HG03354 (cell line): ENCODE measurements at regions not wholly inside any gene's neighbourhood (a gene's known extent, or its start where the extent isn't known, plus 50 kb on each side); places are given as distances from the start of the nearest gene placed in this dataset.

ENCODE experiments used
- ATAC-seq: cut with Tn5 transposase; IDR thresholded peaks from one replicate; pipeline ENCODE4 v1.9.1; 2021; ENCODE audit warnings: mild to moderate bottlenecking; ENCODE audit not compliant: unreplicated experiment, poor library complexity, severe bottlenecking

DNA sequence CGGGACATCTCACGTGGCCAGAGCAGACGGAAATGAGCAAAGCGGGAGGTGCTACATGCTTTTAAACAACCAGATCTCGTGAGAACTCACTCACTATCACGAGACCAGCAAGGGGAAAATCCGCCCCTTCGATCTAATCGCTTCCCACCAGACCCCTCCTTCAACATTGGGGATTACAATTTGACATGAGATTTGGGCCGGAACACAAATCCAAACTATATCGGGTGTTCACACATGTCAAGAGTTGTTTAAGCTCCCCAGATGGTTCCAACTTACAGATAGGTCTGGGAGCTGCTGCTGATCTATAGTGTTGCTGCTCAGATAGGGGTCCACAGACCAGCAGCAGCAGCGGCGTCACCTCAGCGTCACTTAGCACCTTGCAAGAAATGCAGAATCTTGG, 194.9 kb downstream of the GPAM start:
- no peak for ATAC-seq

DNA sequence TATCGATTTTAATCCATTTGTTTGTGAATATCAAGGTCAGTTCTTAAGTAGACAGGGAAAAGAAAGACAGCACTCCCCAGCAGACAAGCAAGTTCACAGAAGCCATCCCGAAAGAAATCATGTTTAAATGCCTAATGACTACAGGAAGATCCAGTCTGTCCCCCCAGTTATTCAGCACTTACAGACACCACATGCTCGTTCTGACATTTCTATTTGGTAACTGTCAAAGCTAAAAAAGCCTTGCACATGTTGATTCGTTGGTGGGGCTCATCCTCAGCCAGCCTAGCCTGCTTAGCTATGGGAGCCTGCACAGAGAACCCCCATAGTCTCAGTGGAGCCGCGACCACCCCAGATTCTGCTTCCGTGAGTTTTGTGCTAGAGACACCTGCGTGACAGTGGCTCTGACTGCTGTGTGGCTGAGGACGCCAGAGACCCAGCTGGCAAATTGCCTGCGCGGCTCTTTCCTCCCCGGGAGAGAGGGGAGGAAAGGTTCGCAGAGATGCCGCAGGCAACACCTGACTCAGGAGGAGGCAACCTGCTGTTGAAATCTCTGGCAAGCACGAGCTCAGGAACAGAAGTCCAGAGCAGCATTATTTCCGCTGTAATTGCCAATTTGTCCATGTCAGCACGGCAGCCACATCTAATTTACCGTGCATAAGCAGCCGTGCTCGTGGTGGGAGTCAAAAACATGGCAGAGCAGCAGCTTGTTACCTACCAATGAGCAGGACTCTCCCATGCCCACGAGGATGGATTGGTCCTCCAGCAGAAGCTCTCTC, 194.2 kb downstream of the GPAM start:
- ATAC-seq: no peak

DNA sequence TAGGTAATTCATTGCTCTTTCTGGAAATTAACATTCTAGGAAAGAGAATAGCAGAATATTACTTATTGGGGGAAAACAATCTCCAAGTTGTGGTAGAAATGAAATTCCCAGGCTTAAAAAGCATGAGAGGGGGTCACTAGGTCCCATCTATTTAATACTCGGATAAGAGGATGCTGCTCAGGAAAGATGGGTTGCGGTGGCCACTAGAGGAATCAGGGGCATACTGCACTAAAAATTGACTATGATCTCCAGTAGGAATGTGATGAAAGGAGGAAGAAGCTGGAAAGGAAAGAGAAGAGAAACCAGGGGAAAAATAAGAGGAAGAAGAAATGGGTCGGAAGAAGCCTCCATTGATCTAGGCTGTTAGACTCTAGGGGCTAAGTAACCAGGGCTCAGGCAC, 192.8 kb downstream of the GPAM start:
- ATAC-seq: no peak

DNA sequence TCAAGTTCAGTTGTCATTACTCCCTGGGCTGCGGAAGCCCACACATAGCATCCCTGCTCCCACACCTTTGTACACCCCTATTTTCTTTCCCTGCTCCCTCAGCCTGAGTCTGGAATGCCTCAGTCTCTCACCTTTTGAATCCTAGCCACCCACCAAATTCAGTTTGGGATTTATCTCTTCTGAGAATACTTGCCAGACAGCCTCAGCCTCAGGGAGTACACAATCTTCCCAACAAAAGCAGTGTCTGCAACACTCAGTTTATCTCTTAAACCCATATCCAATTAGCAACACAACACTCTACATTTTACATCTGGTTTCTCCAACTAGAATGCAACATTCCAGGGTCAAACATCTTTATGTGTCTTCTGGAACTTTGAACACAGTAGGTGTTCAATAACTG, 190.2 kb downstream of the GPAM start:
- ATAC-seq: no peak

DNA sequence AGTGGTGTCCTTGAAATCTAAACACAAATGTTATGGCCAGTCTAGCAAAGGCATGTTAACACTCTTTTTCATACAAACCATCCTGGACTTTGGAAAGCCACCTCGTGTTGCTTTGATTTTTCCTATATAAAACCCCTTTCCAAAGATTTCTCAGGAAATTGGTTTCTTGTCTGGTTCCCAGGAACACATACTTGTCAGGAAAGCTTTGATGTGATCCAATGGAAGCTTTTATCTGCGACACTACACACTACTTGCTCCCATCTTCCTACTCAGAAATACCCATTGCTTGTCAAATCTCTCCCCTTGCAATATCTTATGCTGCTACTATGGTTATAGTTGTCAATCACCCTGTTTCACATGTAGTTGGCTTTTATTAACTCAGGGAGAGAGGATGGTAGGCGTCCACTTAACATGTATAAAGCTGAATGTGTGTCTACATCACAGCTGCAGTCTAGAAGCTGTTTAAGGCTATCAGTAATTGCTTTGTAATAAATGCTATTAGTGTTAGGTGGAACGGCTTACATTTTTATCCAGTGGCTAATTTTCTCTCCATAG, 189.6 kb downstream of the GPAM start:
- ATAC-seq: no peak

DNA sequence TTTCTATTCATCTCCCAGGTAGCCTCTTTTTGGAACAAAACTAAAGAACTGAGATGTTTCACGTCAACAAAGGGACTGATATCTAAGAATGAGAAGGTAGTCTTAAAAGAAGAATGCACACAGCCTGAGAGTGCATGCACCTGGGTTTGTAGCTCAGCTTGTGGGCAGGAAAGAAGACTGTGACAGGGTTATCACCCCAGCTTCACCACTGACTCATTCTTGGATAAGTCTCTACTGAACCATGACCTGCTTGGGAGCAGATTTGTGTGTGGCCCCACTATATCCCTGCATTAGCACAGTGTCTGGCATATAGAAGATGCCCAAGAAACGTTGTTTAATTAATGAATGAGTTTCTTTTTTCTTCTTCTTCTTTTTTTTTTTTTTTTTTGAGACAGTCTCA, 187.5 kb downstream of the GPAM start:
- peak; percentile 99 for ATAC-seq

DNA sequence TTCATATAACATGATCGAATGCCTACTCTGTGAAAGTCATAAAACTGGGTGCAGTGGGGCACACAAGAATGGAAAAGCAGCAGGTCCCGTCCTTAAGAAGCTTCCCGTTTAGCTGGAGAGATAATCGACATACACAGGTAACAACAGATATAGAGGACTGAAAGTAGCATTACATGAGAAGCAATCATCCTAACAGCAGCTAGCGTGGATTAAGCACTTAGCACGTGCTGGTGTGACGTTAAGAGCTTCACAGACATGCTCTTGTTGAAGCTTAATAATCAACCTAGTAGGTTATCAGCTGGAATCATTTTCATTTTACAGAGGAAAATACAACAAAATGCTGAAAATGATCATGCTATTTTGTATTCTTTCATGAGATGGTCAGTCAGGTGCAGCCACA, 184.8 kb downstream of the GPAM start:
- no peak for ATAC-seq

DNA sequence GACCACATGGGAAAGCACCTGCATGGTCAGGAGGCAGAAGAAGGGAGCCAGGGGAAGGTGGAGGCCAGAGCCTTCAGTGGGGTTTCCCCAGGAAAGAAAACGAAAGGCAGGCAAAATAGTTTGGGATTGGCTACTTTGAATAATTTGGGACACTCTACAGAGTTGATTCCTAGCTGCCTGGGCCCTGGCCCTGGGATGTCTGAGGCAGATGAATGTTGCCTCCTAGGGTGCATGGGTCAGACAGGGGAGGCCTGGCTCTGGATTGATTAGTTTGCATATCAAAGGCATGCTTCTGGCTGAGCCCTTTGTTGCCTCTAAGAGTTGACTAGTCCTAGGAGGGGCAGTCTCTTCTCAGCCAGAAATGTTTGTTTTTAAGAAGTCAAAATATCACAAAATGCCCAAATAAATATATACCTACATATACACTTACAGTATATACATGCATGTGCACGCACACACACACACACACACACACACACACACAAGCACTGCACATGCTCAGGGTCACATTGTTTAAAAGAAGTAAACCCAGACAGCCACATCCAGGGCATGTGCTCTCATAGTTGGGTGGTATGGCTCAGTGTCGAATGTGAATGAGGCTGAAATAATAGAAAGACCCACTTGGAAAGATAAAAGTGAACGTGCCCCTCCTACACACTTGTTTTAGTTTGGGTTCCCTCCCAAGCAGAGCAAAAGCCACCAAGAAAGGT, 184.2 kb downstream of the GPAM start:
- ATAC-seq: no peak

DNA sequence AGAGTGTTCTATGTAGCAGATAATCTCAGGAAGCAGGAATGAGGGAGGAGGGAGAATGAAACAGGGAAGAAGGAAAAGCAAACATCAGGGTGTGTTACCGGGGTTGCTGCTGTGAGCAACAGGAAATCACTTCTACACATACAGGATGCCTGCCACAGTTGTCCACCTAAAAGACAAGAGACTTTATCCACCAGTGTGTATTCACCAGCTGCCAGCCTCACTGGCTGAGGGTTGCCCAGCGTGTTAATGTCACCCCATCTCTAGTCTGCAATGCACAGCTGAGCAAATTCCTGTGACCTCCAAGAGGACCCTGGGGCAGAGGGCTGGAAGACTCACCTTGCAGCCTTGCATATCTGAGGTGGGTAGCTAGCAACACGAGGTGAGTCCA, 183.7 kb downstream of the GPAM start:
- ATAC-seq: no peak

DNA sequence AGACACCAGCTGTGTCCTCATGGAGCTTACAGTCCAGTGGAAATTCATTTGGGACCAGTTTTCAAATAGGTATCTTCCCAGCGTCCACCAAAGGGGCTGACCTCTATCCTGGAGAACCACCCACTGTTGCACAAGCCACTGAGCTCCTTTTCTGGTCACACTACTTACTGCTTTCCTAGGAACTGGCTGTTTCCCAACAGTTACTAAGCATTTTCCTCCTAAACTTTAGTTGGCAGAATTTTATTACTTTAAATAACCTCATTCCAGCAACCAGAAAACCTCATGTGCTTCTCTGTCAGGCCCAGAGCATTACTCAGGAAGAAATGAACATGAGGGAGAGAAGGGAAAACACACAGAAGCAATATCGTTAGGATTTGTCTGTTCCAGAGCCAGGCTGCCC, 183.1 kb downstream of the GPAM start:
- no peak for ATAC-seq

DNA sequence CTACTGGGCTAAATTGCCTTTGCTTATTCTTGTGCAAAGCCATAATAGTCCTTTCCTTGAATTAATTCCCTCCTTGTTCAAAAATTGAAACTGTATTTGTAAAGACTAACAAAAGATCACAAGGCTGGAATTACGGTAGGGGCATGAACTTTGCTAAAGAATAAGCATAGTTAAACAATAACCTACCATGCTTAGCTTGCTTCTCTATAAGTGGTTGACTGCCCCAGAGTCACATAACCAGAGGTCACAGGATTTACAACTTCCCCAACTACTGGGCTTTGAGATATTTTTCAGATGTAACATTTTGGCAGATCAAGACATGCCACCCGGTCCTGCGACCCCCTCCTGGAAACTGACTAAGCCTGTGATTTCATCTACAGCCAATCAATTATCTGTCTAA, 181.4 kb downstream of the GPAM start:
- no peak for ATAC-seq

DNA sequence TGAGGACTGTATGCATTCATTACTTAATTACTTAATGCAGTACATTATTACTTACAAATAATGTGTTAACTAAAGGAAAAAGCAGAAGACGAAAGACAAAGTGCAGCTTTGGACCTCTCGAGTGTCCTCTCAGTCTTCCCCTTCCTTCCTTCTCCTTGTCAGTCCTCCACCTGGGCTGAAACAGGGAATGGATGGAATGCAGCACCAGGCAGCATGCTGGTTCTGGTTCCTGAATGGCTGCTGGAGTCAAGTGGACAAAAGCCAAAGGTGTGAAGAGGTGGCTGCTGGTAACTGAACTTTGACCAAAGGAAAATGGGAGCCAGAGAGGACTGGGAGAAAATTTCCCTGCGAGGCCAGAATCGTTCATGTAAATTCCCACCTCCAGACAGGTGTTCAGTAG, 179.5 kb downstream of the GPAM start:
- no peak for ATAC-seq

DNA sequence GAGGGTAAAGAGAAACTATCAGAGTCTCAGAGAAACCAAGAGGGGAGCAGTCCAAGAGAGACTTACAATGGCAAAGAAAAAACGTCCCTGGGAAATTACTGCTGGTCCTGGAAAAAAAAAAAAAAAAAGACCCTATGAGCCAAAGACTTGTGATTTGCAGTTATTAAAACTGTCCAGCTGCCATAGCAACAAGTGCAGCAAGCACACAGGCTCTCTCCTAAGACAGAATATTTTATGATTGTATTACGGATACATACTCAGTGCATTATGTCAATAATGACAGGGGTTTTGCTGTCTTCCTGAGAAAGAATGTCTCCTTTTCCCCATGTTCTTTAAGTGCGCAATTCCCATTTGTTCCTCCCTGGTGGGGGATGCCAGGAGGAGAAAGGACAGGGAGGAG, 178.5 kb downstream of the GPAM start:
- no peak for ATAC-seq

DNA sequence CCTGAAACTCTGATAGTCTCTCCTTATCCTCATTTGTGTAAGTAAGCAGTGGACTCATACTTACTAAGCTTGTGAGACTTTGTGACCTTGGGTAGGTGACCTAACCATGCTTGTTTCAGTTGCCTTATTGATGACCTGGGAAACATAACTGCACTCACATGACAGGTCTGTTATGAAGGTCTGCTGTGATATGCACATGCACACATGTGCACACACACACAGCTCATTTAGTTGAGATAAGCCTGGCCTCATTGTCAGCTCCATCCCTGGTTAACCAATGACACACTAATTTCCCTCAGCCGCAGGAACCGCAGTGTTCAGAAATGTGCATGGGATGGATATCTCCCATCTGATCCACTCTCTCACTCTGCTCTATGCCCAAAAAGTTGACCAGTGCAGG, 177.2 kb downstream of the GPAM start:
- ATAC-seq: no peak

DNA sequence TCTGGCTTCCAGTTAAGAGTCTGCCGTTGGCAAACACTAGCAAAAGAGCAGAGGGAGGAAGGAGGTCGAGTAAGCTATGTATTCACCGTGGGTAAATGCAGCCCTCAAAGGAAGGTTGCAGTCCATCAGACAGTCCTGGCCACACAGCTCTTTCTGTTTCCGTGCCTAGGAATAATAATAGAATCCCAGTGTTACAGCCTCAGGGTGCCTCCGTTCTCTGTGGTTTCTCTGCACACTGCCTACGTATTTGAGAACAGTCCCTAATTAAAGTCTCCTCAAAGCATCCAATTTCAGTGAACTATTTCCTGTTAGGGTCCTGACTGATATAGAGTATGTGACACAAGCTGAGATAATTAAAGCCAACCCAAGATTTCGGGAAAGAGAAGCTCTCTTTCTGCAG, 176.7 kb downstream of the GPAM start:
- no peak for ATAC-seq

DNA sequence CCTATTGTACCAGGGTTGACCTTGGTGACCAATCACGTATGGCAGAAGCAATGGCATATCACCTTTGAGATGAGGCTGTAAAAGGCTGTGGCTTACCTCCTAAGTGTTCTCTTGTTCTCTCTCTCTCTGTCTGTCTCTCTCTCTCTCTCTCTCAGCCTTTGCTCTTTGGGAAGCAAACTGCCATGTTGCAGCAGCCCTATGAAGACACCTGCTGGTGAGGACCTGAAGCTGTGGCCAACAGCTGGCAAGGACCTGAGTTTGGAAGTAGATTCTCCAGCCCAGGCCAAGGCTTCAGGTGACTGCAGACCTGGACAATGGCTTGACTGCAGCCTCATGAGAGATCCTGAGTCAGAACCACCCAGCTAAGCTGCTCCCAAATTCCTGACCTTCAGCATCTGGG, 161.4 kb downstream of the GPAM start:
- no peak for ATAC-seq

DNA sequence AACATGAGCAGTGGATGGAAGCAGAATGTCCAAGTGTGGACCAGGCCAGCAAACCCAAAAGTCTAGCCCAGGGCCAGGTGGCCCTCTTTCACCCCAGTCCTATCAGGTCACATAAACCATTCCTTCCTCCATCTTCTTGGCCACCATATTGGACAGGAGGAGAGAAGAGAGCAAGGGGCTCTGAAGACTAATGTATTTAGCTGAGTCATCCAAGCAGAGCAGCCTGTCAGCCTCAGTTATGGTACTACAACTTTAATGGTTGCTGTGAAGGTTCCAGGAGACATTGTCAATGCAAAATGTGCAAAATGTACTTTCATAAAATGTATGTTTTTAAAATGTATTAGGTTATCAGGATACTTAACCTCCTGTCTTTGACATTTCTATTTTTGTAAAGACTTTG, 159.5 kb downstream of the GPAM start:
- no peak for ATAC-seq

DNA sequence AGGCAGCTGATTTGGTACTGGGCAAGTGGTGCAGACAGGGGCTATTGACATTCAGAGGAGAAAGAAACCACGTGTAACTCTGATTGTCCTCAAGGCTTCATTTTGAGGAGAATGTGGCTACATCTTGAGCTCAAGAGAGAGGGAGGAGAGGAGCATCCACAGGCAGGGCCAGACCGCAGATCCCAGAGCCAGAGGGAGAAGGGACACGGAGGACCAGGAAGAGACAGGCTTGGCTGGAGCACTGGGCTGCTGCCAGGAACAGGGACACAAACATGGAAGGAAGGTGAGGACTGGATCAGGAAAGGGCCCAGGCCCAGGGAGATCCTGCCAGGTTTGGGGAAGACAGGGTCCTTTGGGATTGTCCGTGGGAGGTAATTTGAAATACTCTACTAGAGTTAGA, 158.3 kb downstream of the GPAM start:
- ATAC-seq: no peak

DNA sequence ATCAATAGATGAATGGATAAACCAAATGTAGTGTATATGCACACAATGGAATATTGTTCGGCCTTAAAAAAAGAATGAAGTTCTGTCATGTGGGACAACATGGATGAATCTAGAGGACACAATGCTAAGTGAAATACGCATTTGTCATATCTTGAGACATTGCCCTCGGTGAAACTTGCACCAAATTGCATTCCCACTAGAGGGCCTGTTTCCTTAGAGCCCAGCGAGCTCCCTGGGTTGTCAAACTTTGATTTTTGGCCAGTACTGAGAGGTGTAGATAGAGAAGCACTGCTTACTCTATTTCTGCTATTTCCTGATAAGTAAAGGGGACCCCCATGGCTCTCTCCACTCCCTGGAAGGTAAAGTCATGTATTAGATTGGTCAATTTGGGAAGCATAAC, 157.1 kb downstream of the GPAM start:
- ATAC-seq: no peak

DNA sequence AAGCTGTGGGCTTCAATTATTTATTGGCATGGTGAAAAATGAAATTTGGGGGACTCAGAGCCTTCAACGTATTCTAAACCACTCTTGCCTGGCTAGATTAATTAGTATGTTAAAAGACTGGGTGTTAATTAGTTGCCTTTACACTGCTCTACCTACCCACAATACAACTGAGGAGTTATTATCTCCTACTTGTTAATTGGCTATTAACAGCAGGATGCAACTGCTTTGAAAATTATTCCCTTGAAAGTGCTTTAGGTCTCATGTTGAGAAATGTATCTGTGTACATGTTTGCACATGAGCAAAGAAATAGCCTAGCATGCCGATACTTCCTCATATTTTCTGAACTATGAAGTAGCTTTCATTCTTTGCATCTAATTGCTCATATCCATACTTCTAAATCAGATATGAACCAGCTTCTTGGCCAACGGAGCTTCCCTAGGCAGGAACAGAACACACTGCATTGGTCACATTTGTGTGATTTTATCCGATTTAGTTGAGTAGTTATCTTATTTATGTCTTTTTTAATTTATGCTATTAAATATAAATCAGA, 155.8 kb downstream of the GPAM start:
- ATAC-seq: no peak

DNA sequence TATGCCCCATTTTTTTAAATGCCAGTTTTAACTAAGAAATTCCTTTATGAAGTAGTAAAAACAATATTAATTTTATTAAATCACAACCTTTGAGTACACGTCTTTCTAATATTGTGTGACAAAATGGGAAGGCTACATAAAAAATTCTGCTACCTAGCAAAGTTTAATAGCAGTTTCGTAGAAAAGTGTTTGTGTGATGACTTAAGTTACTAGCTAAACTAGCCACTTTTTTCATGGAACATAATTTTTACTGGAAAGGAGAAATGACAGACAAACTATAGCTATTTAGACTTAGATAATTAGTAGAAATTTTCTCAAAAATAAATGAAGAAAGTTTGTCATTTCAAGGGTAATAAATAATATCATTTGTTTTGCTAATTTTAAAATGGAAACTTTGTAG, 153.1 kb downstream of the GPAM start:
- no peak for ATAC-seq
